ENCODE measurements at regions not wholly inside any gene's neighbourhood (a gene's known extent, or its start where the extent isn't known, plus 50 kb on each side); places are given as distances from the start of the nearest gene placed in this dataset.

DNA sequence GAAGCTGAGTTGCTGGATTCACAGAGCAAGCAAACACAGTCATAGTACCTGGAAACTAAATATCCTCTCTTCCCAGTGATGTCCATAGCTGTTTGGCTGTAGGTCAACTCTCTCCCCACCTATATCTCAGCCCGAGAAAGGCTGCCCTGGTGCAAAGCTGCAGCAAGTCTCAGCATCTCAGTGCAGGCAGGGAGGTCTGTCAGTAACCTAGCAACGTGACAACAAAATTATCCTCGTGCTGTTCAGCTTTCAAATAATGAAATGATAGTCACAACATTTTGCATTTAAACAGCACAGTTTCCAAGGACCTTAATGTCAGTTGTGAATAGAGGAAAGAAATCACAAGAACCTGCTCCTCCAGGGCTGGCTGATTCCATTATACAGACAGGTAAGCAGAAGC, 83.6 kb downstream of the CHST2 start:
- no peak for DNase-seq (ENCODE audit: extremely low spot score in 2 of 2)
- intact Hi-C loops (cut with DNase I) = no loop called here

DNA sequence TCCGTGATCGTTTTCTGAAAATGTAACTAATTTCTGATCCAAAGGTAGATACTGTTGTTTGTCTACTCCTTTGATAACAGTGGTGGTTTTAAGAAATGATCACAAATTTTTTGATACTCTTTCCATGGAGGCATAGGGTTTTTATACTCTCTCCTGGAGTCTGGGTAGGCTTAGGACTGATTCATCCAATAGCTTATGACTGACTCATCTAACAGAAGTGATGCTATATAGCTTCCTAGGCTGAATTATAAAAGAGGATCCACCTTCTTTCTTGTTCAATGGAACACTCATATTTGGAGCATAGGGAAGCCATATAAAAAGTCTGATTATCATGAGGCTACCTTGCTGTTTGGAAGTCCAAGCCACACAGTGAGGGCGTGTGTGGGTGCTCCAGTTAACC, 84.3 kb downstream of the CHST2 start:
- Histone ChIP-seq H3K9me3 (no peaks in the 10 kb centered on the region), H3K4me3 (no peak overlapping the region), H3K36me3 (no peaks in the 10 kb centered on the region), H3K4me1 (no peaks in the 10 kb centered on the region), H3K27ac (no peak overlapping the region), H3K27me3 (no peaks in the 10 kb centered on the region)
- no peak for DNase-seq (ENCODE audit: extremely low spot score in 2 of 2)
- TF ChIP-seq POLR2AphosphoS5 (IDR thresholded peaks at IDR 0.05; ENCODE audit: insufficient read depth in 1 of 2, low read depth in 1 of 2) (no peak), POLR2A (IDR thresholded peaks at IDR 0.05) (no peak)
- TF ChIP-seq, protein P1, sequence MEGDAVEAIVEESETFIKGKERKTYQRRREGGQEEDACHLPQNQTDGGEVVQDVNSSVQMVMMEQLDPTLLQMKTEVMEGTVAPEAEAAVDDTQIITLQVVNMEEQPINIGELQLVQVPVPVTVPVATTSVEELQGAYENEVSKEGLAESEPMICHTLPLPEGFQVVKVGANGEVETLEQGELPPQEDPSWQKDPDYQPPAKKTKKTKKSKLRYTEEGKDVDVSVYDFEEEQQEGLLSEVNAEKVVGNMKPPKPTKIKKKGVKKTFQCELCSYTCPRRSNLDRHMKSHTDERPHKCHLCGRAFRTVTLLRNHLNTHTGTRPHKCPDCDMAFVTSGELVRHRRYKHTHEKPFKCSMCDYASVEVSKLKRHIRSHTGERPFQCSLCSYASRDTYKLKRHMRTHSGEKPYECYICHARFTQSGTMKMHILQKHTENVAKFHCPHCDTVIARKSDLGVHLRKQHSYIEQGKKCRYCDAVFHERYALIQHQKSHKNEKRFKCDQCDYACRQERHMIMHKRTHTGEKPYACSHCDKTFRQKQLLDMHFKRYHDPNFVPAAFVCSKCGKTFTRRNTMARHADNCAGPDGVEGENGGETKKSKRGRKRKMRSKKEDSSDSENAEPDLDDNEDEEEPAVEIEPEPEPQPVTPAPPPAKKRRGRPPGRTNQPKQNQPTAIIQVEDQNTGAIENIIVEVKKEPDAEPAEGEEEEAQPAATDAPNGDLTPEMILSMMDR (IDR thresholded peaks at IDR 0.05) = no peak
- intact Hi-C loops (cut with DNase I) = no loop called here

More for the DNA sequence above, 83.6 kb downstream of the CHST2 start:
- Histone ChIP-seq H3K4me3 (no peak overlapping the region), H3K9me3 (no peaks in the 10 kb centered on the region), H3K4me1 (no peaks in the 10 kb centered on the region), H3K27ac (no peak overlapping the region), H3K27me3 (no peaks in the 10 kb centered on the region), H3K36me3 (no peaks in the 10 kb centered on the region)
- TF ChIP-seq POLR2A (IDR thresholded peaks at IDR 0.05) = no peak
- TF ChIP-seq, protein P1 (IDR thresholded peaks at IDR 0.05) = no peak
- TF ChIP-seq POLR2AphosphoS5 (IDR thresholded peaks at IDR 0.05; ENCODE audit: insufficient read depth in 1 of 2, low read depth in 1 of 2) = no peak

DNA sequence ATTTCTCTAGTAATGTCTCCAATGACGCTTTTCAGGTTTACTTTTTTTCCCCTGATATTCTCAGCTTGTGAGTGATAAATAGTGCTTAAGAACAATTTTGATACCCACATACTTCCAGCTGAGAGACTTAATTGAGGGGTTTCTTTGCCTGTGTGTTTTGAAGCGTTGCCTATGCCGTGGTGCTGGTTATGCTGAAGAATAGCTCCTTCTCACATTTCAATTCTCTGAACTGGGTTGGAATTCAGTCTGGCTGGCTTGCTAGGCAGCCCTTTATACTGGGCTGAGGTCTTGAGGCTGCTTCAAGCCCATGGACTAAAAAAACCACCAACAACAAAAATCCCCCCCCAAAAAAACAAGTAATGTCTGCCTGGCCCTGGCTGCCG, 87.4 kb downstream of the CHST2 start:
- no peaks in the 10 kb centered on the region for H3K36me3 ChIP-seq
- no peaks in the 10 kb centered on the region for H3K4me1 ChIP-seq
- DNase-seq (ENCODE audit: extremely low spot score in 2 of 2) = no peak
- H3K9me3 ChIP-seq = no peaks in the 10 kb centered on the region
- TF ChIP-seq, protein P1 (IDR thresholded peaks at IDR 0.05) = no peak
- H3K27ac ChIP-seq = no peak overlapping the region
- H3K4me3 ChIP-seq = no peak overlapping the region
- intact Hi-C loops (cut with DNase I) = no loop called here
- H3K27me3 ChIP-seq = no peaks in the 10 kb centered on the region

DNA sequence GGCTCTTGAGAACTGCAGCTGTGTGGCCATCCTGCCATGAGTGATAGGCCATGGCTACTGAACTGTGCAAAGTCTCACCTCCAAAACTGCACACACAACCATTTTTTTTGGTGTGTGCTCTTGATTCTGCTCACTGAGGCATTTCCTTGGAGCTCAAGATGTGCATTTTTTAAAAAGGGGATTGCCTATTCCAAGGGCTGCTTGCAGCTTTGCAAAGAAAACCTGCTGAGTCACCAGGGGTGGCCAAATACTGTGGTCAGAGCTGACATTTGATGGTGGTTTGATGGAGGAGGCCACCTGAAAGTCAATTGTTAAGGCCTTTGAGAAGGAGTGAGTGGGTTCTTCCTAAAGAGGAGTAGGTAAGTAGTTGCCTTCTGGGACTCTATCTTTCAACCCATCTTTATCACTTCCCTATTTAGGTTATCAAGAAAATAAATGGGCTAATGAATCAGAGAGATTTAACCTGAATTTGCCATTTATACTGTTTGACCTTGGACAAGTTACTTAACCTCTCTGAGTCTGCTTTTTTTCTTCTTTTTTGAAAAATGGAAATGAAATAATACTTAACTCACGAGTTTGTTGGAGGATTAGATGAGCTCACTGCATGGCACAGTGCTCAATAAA, 87.9 kb downstream of the CHST2 start:
- DNase-seq (ENCODE audit: extremely low spot score in 2 of 2) = no peak

More for the DNA sequence above, 87.9 kb downstream of the CHST2 start:
- Histone ChIP-seq H3K27ac (no peak overlapping the region), H3K4me1 (no peaks in the 10 kb centered on the region), H3K4me3 (no peak overlapping the region), H3K9me3 (no peaks in the 10 kb centered on the region), H3K36me3 (no peaks in the 10 kb centered on the region), H3K27me3 (no peaks in the 10 kb centered on the region)
- TF ChIP-seq POLR2A (IDR thresholded peaks at IDR 0.05) (no peak), POLR2AphosphoS5 (IDR thresholded peaks at IDR 0.05; ENCODE audit: insufficient read depth in 1 of 2, low read depth in 1 of 2) (no peak)
- TF ChIP-seq, protein P1 (IDR thresholded peaks at IDR 0.05) = no peak
- intact Hi-C loops (cut with DNase I) = no loop called here
